Breast epithelium (tissue), 3 donors: ENCODE measurements at regions not wholly inside any gene's neighbourhood (a gene's known extent, or its start where the extent isn't known, plus 50 kb on each side); places are given as distances from the start of the nearest gene placed in this dataset.
"Not testable (repeated sequence)": the region's sequence is repeated elsewhere in the genome, so short reads cannot be mapped to it uniquely, and the experiment has no call there.

Experiments
- CTCF ChIP-seq, 3 donors: fragments of 450-650 bp; IDR thresholded peaks; one replicate each; pipeline ENCODE4 v1.5.1; 2016 to 2017; ENCODE audit warnings: antibody characterized with exemption in 3 of 3, mild to moderate bottlenecking in 3 of 3, moderate library complexity in 3 of 3
- POLR2A ChIP-seq: fragments of 450-650 bp; IDR thresholded peaks from one replicate; pipeline ENCODE4 v1.6.1; 2016; ENCODE audit warnings: antibody characterized with exemption, mild to moderate bottlenecking, moderate library complexity
- POLR2AphosphoS5 ChIP-seq, 3 donors: sonication (generic); formaldehyde crosslinking; IDR thresholded peaks; one replicate each; pipeline ENCODE4 v1.6.1; 2017; ENCODE audit warnings: antibody characterized with exemption in 3 of 3

DNA sequence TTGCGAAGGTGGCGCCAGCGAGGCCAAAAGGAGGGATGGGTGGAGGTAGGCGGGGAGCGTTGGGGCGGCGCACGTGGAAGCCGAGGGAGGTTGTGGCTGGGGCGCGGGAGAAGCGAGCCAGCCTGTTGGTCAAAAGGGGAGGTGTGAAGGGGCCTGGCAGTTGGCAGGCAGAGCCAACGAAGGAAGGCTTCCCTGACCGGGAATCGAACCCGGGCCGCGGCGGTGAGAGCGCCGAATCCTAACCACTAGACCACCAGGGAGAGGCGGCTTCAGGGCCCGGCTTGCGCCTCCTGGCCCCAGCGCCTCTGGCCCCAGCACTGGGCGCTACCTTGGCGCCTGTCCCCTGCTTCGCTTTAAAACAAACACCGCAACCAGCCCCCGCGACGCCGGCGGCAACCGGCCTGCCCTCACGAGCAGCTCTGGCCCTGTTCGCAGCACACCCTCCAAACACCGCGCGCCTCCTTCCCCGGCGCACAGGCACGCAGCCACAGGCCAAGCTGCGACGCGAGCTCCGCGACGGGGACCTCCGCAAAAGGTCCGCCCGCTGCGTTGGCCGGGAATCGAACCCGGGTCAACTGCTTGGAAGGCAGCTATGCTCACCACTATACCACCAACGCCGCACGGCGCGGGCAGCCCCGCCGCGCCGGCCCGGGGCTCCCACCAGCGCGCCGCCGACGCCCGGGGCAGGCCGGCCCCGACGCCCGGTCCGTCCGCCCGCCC lies 58.1 kb upstream of the FCGR2A start:
- not testable (repeated sequence) for TF ChIP-seq CTCF (IDR thresholded peaks at IDR 0.05); POLR2A; POLR2AphosphoS5 (IDR thresholded peaks at IDR 0.05)
